ENCODE measurements at regions not wholly inside any gene's neighbourhood (a gene's known extent, or its start where the extent isn't known, plus 50 kb on each side); places are given as distances from the start of the nearest gene placed in this dataset.
"Not testable (repeated sequence)": the region's sequence is repeated elsewhere in the genome, so short reads cannot be mapped to it uniquely, and the experiment has no call there.

DNA sequence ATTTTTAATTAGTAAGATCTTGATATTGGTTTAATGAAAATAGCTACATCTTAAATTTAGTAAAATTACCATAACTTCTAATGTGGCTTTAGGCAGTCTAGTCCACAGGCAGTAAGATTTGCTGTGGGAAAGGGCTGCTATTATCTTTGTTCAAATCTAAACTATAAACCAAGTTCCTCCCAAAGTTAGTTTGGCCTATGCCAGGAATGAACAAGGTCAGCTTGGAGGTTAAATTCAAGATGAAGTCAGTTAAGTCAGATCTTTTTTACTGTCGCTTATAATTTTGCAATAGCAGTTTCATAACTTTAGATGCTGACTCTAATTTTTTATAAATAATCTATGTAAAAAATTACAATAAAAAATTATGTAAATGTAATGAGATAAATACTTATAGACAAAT is 1016.9 kb upstream of the ALCAM start:
- Histone ChIP-seq H3K4me3 (no peak overlapping the region), H3K4me1 (replicated peaks in 1 of 2) (no peaks in the 10 kb centered on the region), H3K27me3 (no peaks in the 10 kb centered on the region), H3K36me3 (replicated peaks in 1 of 2) (no peaks in the 10 kb centered on the region), H3K27ac (no peak overlapping the region), H3K9me3 (replicated peaks in 1 of 3) (no peaks in the 10 kb centered on the region)
- intact Hi-C loops (cut with DNase I), result no loop called here
- TF ChIP-seq, protein P1, sequence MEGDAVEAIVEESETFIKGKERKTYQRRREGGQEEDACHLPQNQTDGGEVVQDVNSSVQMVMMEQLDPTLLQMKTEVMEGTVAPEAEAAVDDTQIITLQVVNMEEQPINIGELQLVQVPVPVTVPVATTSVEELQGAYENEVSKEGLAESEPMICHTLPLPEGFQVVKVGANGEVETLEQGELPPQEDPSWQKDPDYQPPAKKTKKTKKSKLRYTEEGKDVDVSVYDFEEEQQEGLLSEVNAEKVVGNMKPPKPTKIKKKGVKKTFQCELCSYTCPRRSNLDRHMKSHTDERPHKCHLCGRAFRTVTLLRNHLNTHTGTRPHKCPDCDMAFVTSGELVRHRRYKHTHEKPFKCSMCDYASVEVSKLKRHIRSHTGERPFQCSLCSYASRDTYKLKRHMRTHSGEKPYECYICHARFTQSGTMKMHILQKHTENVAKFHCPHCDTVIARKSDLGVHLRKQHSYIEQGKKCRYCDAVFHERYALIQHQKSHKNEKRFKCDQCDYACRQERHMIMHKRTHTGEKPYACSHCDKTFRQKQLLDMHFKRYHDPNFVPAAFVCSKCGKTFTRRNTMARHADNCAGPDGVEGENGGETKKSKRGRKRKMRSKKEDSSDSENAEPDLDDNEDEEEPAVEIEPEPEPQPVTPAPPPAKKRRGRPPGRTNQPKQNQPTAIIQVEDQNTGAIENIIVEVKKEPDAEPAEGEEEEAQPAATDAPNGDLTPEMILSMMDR (IDR thresholded peaks at IDR 0.05), result no peak
- TF ChIP-seq POLR2A (IDR thresholded peaks at IDR 0.05), result no peak
- 32 to 45% (median 43%) methylated on average over 1 of the region's 1 CpG for WGBS, 4 donors
- no peak for DNase-seq

DNA sequence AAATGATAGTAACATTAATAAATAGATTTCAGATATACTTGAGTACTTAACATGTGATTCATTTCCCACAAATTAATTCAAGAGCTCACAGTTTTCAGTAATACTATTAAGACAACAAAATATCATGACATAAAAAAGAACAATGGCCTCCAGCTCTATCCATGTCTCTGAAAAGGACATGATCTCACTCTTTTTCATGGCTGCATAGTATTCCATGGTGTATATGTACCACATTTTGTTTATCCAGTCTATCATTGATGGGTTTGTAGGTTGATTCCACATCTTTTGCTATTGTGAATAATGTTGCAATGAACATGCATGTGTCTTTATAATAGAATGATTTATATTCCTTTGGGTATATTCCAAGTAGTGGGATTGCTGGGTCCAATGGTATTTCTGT is 1012.8 kb upstream of the ALCAM start:
- no peak overlapping the region for H3K4me3 ChIP-seq
- intact Hi-C loops (cut with DNase I), result no loop called here
- TF ChIP-seq, protein P1 (IDR thresholded peaks at IDR 0.05), result no peak
- no peak for TF ChIP-seq POLR2A (IDR thresholded peaks at IDR 0.05)
- H3K27ac ChIP-seq, result no peak overlapping the region
- H3K4me1 ChIP-seq (replicated peaks in 1 of 2), result no peaks in the 10 kb centered on the region
- DNase-seq, result no peak
- no peaks in the 10 kb centered on the region for H3K9me3 ChIP-seq (replicated peaks in 1 of 3)
- no peaks in the 10 kb centered on the region for H3K36me3 ChIP-seq (replicated peaks in 1 of 2)
- no peaks in the 10 kb centered on the region for H3K27me3 ChIP-seq

DNA sequence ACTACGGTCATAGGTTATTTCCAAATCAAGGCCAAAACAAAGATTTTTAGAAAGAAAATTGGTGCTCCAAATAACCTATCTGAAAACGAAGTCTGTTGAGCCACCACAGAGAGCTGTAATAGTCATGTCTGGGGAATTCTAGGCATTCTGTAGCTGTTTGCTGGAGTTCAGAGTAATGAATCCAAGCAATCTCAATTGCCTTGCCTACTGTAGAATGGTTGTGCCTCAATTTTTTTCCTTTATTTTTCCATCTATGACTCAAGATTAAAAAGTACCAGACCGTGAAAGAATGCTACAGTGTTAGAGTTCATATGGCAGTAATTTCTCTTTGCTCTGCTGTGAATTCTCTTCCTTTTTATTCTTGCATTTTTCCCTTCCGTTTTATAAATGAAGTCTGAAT is 1007.2 kb upstream of the ALCAM start:
- no peaks in the 10 kb centered on the region for H3K36me3 ChIP-seq (replicated peaks in 1 of 2)
- no peaks in the 10 kb centered on the region for H3K4me1 ChIP-seq (replicated peaks in 1 of 2)
- no peaks in the 10 kb centered on the region for H3K9me3 ChIP-seq (replicated peaks in 1 of 3)
- no peak overlapping the region for H3K27ac ChIP-seq
- no peak for TF ChIP-seq POLR2A (IDR thresholded peaks at IDR 0.05)
- TF ChIP-seq, protein P1 (IDR thresholded peaks at IDR 0.05), result no peak
- 71 to 75% (median 72%) methylated on average over 4 of the region's 4 CpGs for WGBS, 4 donors
- intact Hi-C loops (cut with DNase I), result no loop called here
- no peaks in the 10 kb centered on the region for H3K27me3 ChIP-seq
- DNase-seq, result no peak
- H3K4me3 ChIP-seq, result no peak overlapping the region

DNA sequence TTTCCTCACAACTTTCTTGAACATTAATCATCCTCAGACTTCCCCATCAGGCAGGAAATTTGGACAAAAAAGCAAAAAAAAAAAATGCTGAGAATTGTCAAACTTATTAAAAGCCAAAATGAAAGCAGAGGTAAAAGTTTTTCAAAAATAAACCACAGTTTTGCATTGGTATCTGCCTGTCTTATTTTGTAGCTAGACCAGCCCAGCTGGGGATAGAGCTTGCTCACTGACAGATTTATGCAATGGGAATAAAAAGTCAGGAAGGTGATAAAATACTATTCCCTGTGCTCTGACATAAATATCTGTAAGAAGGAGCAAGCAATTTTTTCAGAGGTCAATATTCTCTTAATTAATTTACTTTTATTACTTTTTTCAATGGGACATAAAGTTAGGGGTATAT is 1006.7 kb upstream of the ALCAM start:
- Histone ChIP-seq H3K4me3 (no peak overlapping the region), H3K27me3 (no peaks in the 10 kb centered on the region), H3K9me3 (replicated peaks in 1 of 3) (peaks cover 0 to 5% (median 0%) of the 10 kb centered on the region in 3 donors), H3K4me1 (replicated peaks in 1 of 2) (no peaks in the 10 kb centered on the region), H3K36me3 (replicated peaks in 1 of 2) (no peaks in the 10 kb centered on the region), H3K27ac (no peak overlapping the region)
- no peak for TF ChIP-seq POLR2A (IDR thresholded peaks at IDR 0.05)
- TF ChIP-seq, protein P1 (IDR thresholded peaks at IDR 0.05), result no peak
- DNase-seq, result no peak
- intact Hi-C loops (cut with DNase I), result no loop called here

DNA sequence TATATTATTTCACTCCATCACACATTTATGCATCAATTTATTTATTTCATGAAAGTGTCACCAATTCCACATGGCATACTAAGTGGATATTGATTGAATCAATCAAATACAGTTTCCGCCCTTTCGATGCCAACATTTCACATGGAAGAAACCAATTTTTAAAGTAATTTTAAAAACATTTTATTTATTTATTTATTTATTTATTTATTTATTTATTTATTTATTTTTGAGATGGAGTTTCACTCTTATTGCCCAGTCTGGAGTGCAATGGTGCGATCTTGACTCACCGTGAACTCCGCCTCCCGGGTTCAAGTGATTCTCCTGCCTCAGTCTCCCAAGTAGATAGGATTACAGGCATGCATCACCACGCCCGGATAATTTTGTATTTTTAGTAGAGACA is 1005.0 kb upstream of the ALCAM start:
- H3K36me3 ChIP-seq (replicated peaks in 1 of 2); H3K27me3 ChIP-seq; DNase-seq; intact Hi-C loops (cut with DNase I); H3K4me1 ChIP-seq (replicated peaks in 1 of 2); H3K9me3 ChIP-seq (replicated peaks in 1 of 3); H3K4me3 ChIP-seq; H3K27ac ChIP-seq: not testable (repeated sequence)
- 92 to 98% (median 96%) methylated on average over 8 of the region's 8 CpGs for WGBS, 4 donors
